SK-N-SH (cell line): ENCODE measurements at regions not wholly inside any gene's neighbourhood (a gene's known extent, or its start where the extent isn't known, plus 50 kb on each side); places are given as distances from the start of the nearest gene placed in this dataset.

ENCODE experiments used
- CTCF ChIA-PET: fragments of 300-600, 350-600 bp; formaldehyde crosslinking; extraction: SDS; loops from one replicate; lab custom pipeline; 2021; lab: Yijun Ruan, JAX
- POLR2A ChIA-PET: fragments of 350-600 bp; sonication (Branson Sonifier 250); formaldehyde crosslinking; extraction: SDS; loops from one replicate; lab custom pipeline; 2020; ENCODE audit warnings: antibody characterized with exemption, inconsistent platforms; lab: Yijun Ruan, JAX
- DNase-seq: peaks from one replicate; pipeline ENCODE4 v3.0.0; 2012
- H2AFZ ChIP-seq: fragments of 200-600 bp; sonication (generic); 2 replicates; pipeline ENCODE4 v1.8.1; 2016; ENCODE audit warnings: antibody characterized with exemption, mild to moderate bottlenecking, low read depth
- H3F3A ChIP-seq: fragments of 200-600 bp; sonication (generic); replicated peaks from 2 replicates; pipeline ENCODE3; 2016; ENCODE audit warnings: antibody characterized with exemption, mild to moderate bottlenecking; ENCODE audit not compliant: insufficient read depth
- H3K27ac ChIP-seq, 2 experiments: fragments of 200-500 bp in 1 of 2; fragments of 200-600 bp in 1 of 2; sonication (Bioruptor generic) in 1 of 2; sonication (generic), shearing (Covaris generic) in 1 of 2; 2 replicates each; pipeline versions ENCODE4 v1.5.1 to v1.6.1; 2014 to 2016; ENCODE audit warnings: low read depth in 2 of 2, inconsistent platforms in 1 of 2, low read length in 1 of 2, mild to moderate bottlenecking in 1 of 2, mixed read lengths in 1 of 2
- H3K27me3 ChIP-seq: fragments of 200-600 bp; sonication (generic), shearing (Covaris generic); 2 replicates; pipeline ENCODE4 v1.6.1; 2016; ENCODE audit warnings: mixed run types; ENCODE audit not compliant: insufficient read depth
- H3K36me3 ChIP-seq, 2 experiments: fragments of 200-500 bp in 1 of 2; fragments of 200-600 bp in 1 of 2; sonication (Bioruptor generic) in 1 of 2; sonication (generic) in 1 of 2; replicated peaks in 1 of 2; 2 replicates each; pipeline versions ENCODE3 to v1.5.1; 2014 to 2016; ENCODE audit warnings: low read length in 1 of 2, mild to moderate bottlenecking in 1 of 2; ENCODE audit not compliant: insufficient read depth in 2 of 2, control insufficient read depth in 1 of 2
- H3K4me1 ChIP-seq, 2 experiments: fragments of 200-500 bp in 1 of 2; fragments of 200-600 bp in 1 of 2; sonication (Bioruptor generic) in 1 of 2; sonication (generic), shearing (Covaris generic) in 1 of 2; 2 replicates each; pipeline versions ENCODE4 v1.5.1 to v1.6.1; 2014 to 2016; ENCODE audit warnings: low read depth in 1 of 2, low read length in 1 of 2, mixed run types in 1 of 2; ENCODE audit not compliant: insufficient read depth in 2 of 2, control insufficient read depth in 1 of 2
- H3K4me2 ChIP-seq: fragments of 200-600 bp; sonication (generic), shearing (Covaris generic); 2 replicates; pipeline ENCODE4 v1.6.1; 2017; ENCODE audit warnings: mixed run types
- H3K4me3 ChIP-seq, 2 experiments: fragments of 200-500 bp in 1 of 2; fragments of 200-600 bp in 1 of 2; sonication (Bioruptor generic) in 1 of 2; sonication (generic), shearing (Covaris generic) in 1 of 2; 2 replicates each; pipeline versions ENCODE4 v1.5.1 to v1.8.1; 2014 to 2016; ENCODE audit warnings: low read depth in 2 of 2, inconsistent platforms in 1 of 2, low read length in 1 of 2, mild to moderate bottlenecking in 1 of 2, mixed read lengths in 1 of 2, moderate library complexity in 1 of 2
- H3K79me2 ChIP-seq: fragments of 200-600 bp; sonication (generic); 2 replicates; pipeline ENCODE4 v1.8.1; 2017; ENCODE audit warnings: mild to moderate bottlenecking; ENCODE audit not compliant: insufficient read depth
- H3K9ac ChIP-seq: fragments of 200-600 bp; sonication (generic); 2 replicates; pipeline ENCODE4 v1.6.1; 2017; ENCODE audit warnings: mixed run types
- H3K9me2 ChIP-seq: fragments of 200-600 bp; sonication (generic); 2 replicates; pipeline ENCODE4 v1.6.1; 2017; ENCODE audit warnings: mixed run types
- H3K9me3 ChIP-seq: fragments of 200-600 bp; sonication (generic); 2 replicates; pipeline ENCODE4 v1.6.1; 2017; ENCODE audit warnings: mixed run types, mild to moderate bottlenecking, moderate library complexity
- H4K20me1 ChIP-seq: fragments of 200-600 bp; sonication (generic); 2 replicates; pipeline ENCODE4 v1.6.1; 2017; ENCODE audit warnings: mild to moderate bottlenecking, mixed run types; ENCODE audit not compliant: insufficient read depth
- CHD2 ChIP-seq: fragments of 150-350 bp; IDR thresholded peaks from 2 replicates; pipeline ENCODE4 v1.6.1; 2018; ENCODE audit warnings: low read length; ENCODE audit not compliant: partially characterized antibody
- FOSL2 ChIP-seq: IDR thresholded peaks from 2 replicates; pipeline ENCODE4 v1.4.0; 2012; ENCODE audit warnings: low read depth, mild to moderate bottlenecking, moderate library complexity, borderline replicate concordance
- FOXJ3 ChIP-seq: sonication (generic); formaldehyde crosslinking; IDR thresholded peaks from 2 replicates; pipeline ENCODE4 v1.5.1; 2020; ENCODE audit warnings: mild to moderate bottlenecking, missing genetic modification reagents
- GATA2 ChIP-seq: sonication (generic); formaldehyde crosslinking; IDR thresholded peaks from 2 replicates; pipeline ENCODE4 v1.5.0; 2020; ENCODE audit warnings: mild to moderate bottlenecking, missing genetic modification reagents
- IRF3 ChIP-seq: fragments of 150-350 bp; IDR thresholded peaks from 2 replicates; pipeline ENCODE4 v1.6.1; 2016; ENCODE audit warnings: mild to moderate bottlenecking, low read depth, low read length
- JUND ChIP-seq: IDR thresholded peaks from 2 replicates; pipeline ENCODE4 v1.4.0; 2012
- MEF2A ChIP-seq: IDR thresholded peaks from 2 replicates; pipeline ENCODE4 v1.4.0; 2012; ENCODE audit warnings: low read depth, borderline replicate concordance
- MXI1 ChIP-seq: IDR thresholded peaks from 2 replicates; pipeline ENCODE4 v1.6.1; 2012; ENCODE audit warnings: mild to moderate bottlenecking, low read depth, low read length, improper control_type of control experiment
- NFIC ChIP-seq: IDR thresholded peaks from 2 replicates; pipeline ENCODE4 v1.4.0; 2012; ENCODE audit warnings: borderline replicate concordance
- RCOR1 ChIP-seq: fragments of 150-350 bp; IDR thresholded peaks from 2 replicates; pipeline ENCODE4 v1.6.1; 2017; ENCODE audit warnings: antibody characterized with exemption, low read length
- RFX5 ChIP-seq: IDR thresholded peaks from 2 replicates; pipeline ENCODE4 v1.6.1; 2012; ENCODE audit warnings: mild to moderate bottlenecking, improper control_type of control experiment, low read length
- TAF1 ChIP-seq: IDR thresholded peaks from 2 replicates; pipeline ENCODE4 v1.6.1; 2012; ENCODE audit warnings: low read depth, mild to moderate bottlenecking, low read length, moderate library complexity, borderline replicate concordance
- TCF12 ChIP-seq: IDR thresholded peaks from 2 replicates; pipeline ENCODE4 v1.4.0; 2012
- TEAD4 ChIP-seq: IDR thresholded peaks from 2 replicates; pipeline ENCODE4 v1.4.0; 2012; ENCODE audit warnings: mild to moderate bottlenecking, borderline replicate concordance; ENCODE audit not compliant: insufficient read depth
- ZBTB33 ChIP-seq: IDR thresholded peaks from 2 replicates; pipeline ENCODE4 v1.4.0; 2012; ENCODE audit warnings: low read depth, borderline replicate concordance
- WGBS: methylation state at CpG from one replicate; pipeline ENCODE4 v1.1.6; 2017; ENCODE audit warnings: low lambda C conversion rate; 5-methylcytosine and 5-hydroxymethylcytosine counted together
- TF ChIP-seq, protein P1 (sequence below): IDR thresholded peaks from 2 replicates; pipeline ENCODE4; 2012
- TF ChIP-seq, protein P2 (sequence below): fragments of 200-600 bp; sonication (generic); IDR thresholded peaks from 2 replicates; pipeline ENCODE4 v1.6.1; 2017; ENCODE audit warnings: antibody characterized with exemption, mild to moderate bottlenecking, moderate library complexity
- TF ChIP-seq, protein P3 (sequence below): IDR thresholded peaks from 2 replicates; pipeline ENCODE4 v1.4.0; 2012; ENCODE audit warnings: low read depth, borderline replicate concordance

- TF ChIP-seq RCOR1, result no peak
Measured at GRCh38 chr6:8881663-8882062, 446.3 kb upstream of the SLC35B3 start (continued).

- POLR2A ChIA-PET, result no interaction called here
- H3F3A ChIP-seq, result no peaks in the 10 kb centered on the region
Measured at GRCh38 chr6:8879334-8879733, 444.0 kb upstream of the SLC35B3 start.

DNA sequence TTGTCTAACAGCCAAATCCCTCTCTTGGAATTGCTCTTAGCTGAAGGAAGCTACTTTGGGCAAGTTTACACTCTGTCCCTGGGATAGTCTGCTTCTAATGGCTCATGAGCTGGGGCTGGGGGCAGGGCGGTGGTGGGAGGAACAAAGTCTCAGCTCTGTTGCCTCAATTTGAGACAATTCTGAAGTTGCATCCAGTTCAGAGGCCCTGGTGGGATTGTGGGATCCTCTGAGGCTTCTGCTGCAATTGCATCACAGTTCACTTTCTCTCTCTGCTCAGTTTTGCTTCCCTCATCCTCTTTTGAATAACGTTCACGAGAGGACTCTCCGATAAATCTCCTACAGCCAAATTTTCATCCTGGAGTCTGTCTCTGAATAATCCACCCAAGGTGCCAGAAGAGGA, 440.6 kb upstream of the SLC35B3 start:
- H3K9me3 ChIP-seq, result no peaks in the 10 kb centered on the region
- H3K9ac ChIP-seq, result no peak overlapping the region
- ChIA-PET POLR2A (no interaction called here), CTCF (interaction anchor here (1.2 kb wide), 1 partner anchor 10 kb away, joined by 3 read pairs; no protein-coding TSS in a partner anchor)
- no peak overlapping the region for H3K4me3 ChIP-seq
- H3K4me2 ChIP-seq, result no peak overlapping the region
- WGBS, result 20% methylated on average over 4 of the region's 4 CpGs
- no peaks in the 10 kb centered on the region for H3K27me3 ChIP-seq
- no peak overlapping the region for H2AFZ ChIP-seq
- no peaks in the 10 kb centered on the region for H3K9me2 ChIP-seq
- H4K20me1 ChIP-seq, result no peaks in the 10 kb centered on the region
- H3K36me3 ChIP-seq, result no peaks in the 10 kb centered on the region
- no peaks in the 10 kb centered on the region for H3K4me1 ChIP-seq
- H3K79me2 ChIP-seq, result no peaks in the 10 kb centered on the region
- no peaks in the 10 kb centered on the region for H3F3A ChIP-seq
- DNase-seq, result no peak
- H3K27ac ChIP-seq, result no peak overlapping the region
- no peak for TF ChIP-seq JUND
- no peak for TF ChIP-seq MEF2A
- TF ChIP-seq, protein P1, sequence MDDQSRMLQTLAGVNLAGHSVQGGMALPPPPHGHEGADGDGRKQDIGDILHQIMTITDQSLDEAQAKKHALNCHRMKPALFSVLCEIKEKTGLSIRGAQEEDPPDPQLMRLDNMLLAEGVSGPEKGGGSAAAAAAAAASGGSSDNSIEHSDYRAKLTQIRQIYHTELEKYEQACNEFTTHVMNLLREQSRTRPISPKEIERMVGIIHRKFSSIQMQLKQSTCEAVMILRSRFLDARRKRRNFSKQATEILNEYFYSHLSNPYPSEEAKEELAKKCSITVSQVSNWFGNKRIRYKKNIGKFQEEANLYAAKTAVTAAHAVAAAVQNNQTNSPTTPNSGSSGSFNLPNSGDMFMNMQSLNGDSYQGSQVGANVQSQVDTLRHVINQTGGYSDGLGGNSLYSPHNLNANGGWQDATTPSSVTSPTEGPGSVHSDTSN, result no peak
- no peak for TF ChIP-seq TCF12
- TF ChIP-seq RFX5, result no peak
- no peak for TF ChIP-seq CHD2
- TF ChIP-seq FOSL2, result no peak
- TF ChIP-seq, protein P2, sequence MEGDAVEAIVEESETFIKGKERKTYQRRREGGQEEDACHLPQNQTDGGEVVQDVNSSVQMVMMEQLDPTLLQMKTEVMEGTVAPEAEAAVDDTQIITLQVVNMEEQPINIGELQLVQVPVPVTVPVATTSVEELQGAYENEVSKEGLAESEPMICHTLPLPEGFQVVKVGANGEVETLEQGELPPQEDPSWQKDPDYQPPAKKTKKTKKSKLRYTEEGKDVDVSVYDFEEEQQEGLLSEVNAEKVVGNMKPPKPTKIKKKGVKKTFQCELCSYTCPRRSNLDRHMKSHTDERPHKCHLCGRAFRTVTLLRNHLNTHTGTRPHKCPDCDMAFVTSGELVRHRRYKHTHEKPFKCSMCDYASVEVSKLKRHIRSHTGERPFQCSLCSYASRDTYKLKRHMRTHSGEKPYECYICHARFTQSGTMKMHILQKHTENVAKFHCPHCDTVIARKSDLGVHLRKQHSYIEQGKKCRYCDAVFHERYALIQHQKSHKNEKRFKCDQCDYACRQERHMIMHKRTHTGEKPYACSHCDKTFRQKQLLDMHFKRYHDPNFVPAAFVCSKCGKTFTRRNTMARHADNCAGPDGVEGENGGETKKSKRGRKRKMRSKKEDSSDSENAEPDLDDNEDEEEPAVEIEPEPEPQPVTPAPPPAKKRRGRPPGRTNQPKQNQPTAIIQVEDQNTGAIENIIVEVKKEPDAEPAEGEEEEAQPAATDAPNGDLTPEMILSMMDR, result no peak
- TF ChIP-seq ZBTB33, result no peak
- no peak for TF ChIP-seq IRF3
- TF ChIP-seq FOXJ3 (CRISPR knock-in tag), result no peak
- TF ChIP-seq GATA2 (CRISPR knock-in tag), result no peak
- no peak for TF ChIP-seq MXI1
- TF ChIP-seq TAF1, result no peak
- TF ChIP-seq NFIC, result no peak
- TF ChIP-seq, protein P3, sequence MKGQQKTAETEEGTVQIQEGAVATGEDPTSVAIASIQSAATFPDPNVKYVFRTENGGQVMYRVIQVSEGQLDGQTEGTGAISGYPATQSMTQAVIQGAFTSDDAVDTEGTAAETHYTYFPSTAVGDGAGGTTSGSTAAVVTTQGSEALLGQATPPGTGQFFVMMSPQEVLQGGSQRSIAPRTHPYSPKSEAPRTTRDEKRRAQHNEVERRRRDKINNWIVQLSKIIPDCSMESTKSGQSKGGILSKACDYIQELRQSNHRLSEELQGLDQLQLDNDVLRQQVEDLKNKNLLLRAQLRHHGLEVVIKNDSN, result no peak
- no peak for TF ChIP-seq RCOR1

More at GRCh38 chr6:8879334-8879733, 444.0 kb upstream of the SLC35B3 start:
- H3K9me2 ChIP-seq, result no peaks in the 10 kb centered on the region
- no peaks in the 10 kb centered on the region for H3K27me3 ChIP-seq
- no peak for DNase-seq
- no peak overlapping the region for H3K27ac ChIP-seq
- no peaks in the 10 kb centered on the region for H3K36me3 ChIP-seq
- CTCF ChIA-PET, result no interaction called here
- H3K4me2 ChIP-seq, result no peak overlapping the region
- no peaks in the 10 kb centered on the region for H3K4me1 ChIP-seq
- H3K9ac ChIP-seq, result no peak overlapping the region
- H3K9me3 ChIP-seq, result no peaks in the 10 kb centered on the region
- no peak overlapping the region for H3K4me3 ChIP-seq
- WGBS, result 0% methylated on average over 1 of the region's 1 CpG
- no peaks in the 10 kb centered on the region for H3K79me2 ChIP-seq
- H2AFZ ChIP-seq, result no peak overlapping the region
- H4K20me1 ChIP-seq, result no peaks in the 10 kb centered on the region
- TF ChIP-seq FOXJ3 (CRISPR knock-in tag) (no peak), MEF2A (no peak), CHD2 (no peak), TEAD4 (no peak), GATA2 (CRISPR knock-in tag) (no peak)
